ENCODE measurements at regions not wholly inside any gene's neighbourhood (a gene's known extent, or its start where the extent isn't known, plus 50 kb on each side); places are given as distances from the start of the nearest gene placed in this dataset.

DNA sequence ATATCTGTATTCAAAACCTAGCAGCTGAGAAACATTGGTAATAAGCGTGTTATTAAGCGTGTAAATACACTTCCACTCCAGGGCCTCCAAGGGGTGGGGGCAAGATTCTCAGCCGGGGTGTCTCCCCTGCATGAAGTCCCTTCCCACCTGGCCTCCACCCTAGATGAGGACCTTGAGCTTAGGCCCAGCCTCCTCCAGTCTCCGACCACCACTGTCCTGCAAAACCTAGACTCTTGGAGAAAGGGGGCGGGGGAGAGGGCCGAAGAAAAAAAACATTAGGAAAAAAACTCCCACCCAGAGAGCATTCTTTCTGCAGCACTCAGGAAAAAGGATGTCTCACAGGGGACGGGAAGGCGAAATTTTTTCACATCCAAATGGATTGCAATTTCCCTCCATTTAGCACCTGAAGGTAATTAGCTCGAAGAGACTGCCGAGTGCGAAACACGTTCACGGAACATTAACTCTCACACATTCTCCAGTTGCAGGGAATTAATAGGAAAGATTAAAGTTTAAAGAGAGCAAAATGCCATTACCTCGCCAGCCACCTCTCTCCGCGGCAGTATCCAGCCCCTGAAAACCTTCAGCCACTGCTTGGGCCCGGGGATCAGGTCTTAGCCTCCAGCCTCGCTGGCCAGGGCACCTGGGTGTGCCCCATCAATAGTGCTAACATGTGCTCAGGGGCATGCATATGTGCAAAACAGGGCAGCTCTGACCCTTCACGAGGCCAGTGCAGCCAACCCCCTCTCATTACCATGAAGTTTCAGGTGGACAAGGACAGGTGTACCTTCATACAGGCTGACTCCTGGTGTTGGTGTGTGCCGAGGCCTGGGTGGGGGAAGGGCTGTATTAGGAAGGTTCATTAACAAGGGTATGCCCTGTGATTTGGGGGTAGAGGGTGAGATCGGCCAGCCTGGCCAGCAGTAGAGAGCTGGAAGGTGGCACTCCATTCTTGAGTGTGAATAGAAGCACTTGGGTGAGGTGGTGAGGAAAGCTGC lies 77.2 kb downstream of the HIF1AN start:
- H3K14ac ChIP-seq (ENCODE audit: low read length) = no peak overlapping the region
- H3K4me2 ChIP-seq (ENCODE audit: insufficient read depth, low read length, poor library complexity, severe bottlenecking) = no peak overlapping the region
- H3K23ac ChIP-seq (ENCODE audit: low read depth, low read length, poor library complexity) = no peak overlapping the region
- H4K8ac ChIP-seq (ENCODE audit: low read depth, low read length) = no peak overlapping the region
- DNase-seq (ENCODE audit: low spot score) = no peak
- H2BK15ac ChIP-seq (ENCODE audit: low read length) = no peak overlapping the region
- no peak overlapping the region for H3K4ac ChIP-seq (ENCODE audit: low read length)
- H3K9me3 ChIP-seq (replicated peaks in 1 of 2; ENCODE audit: control insufficient read depth in 2 of 2, insufficient read depth in 1 of 2, low read depth in 1 of 2, low read length in 2 of 2) = no peaks in the 10 kb centered on the region
- H4K91ac ChIP-seq (ENCODE audit: low read depth, low read length, poor library complexity) = no peak overlapping the region
- H3K18ac ChIP-seq (ENCODE audit: low read length) = no peak overlapping the region
- H2AK5ac ChIP-seq (ENCODE audit: low read depth, low read length) = no peak overlapping the region
- H3K4me1 ChIP-seq (ENCODE audit: control insufficient read depth in 2 of 2, insufficient read depth in 1 of 2, low read depth in 1 of 2, low read length in 2 of 2) = no peaks in the 10 kb centered on the region
- H2BK120ac ChIP-seq (ENCODE audit: low read depth, low read length) = no peak overlapping the region
- no peak overlapping the region for H3K27ac ChIP-seq (replicated peaks; ENCODE audit: low read length)
- no peaks in the 10 kb centered on the region for H3K36me3 ChIP-seq (replicated peaks in 1 of 2; ENCODE audit: control insufficient read depth in 2 of 2, insufficient read depth in 2 of 2, low read length in 2 of 2)
- no peaks in the 10 kb centered on the region for H3K79me1 ChIP-seq (ENCODE audit: low read depth, low read length)
- no CpG with 5 or more reads among the region's 21 CpGs for WGBS, 2 donors (ENCODE audit: extremely low coverage in 2 of 2, insufficient read length in 2 of 2, insufficient replicate concordance in 1 of 2)
- no peak overlapping the region for H2BK12ac ChIP-seq (ENCODE audit: low read length)
- no peak overlapping the region for H3K9ac ChIP-seq (ENCODE audit: low read depth, low read length, poor library complexity)
- peaks cover 0 to 43% (median 5%) of the 10 kb centered on the region in 3 experiments for H3K27me3 ChIP-seq (ENCODE audit: control insufficient read depth in 3 of 3, insufficient read depth in 3 of 3, low read depth in 1 of 3, low read length in 3 of 3)
- H3K4me3 ChIP-seq (ENCODE audit: low read length in 2 of 2) = no peak overlapping the region
- H2AFZ ChIP-seq (ENCODE audit: low read length) = no peak overlapping the region
- H2BK5ac ChIP-seq (ENCODE audit: low read length) = no peak overlapping the region

DNA sequence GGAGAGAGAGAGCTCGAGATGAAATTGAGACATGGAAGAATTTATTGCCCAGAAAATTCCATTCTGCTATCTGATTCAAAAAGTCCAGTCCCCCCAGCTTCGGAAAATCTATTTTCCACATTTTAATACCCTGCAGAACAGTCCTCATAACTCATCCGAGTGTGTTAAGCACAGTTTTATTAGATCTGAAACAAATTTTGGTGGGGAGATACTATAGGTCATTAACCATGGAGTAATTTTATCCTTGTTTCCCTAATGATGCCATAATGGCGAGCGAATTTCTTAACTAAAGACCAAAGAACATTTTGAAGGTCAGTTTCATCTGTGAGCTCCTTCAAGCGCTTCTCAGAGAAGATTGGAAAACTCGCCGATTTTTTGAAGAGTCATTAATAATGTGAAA lies 78.1 kb downstream of the HIF1AN start:
- Histone ChIP-seq H3K79me1 (ENCODE audit: low read depth, low read length) (no peaks in the 10 kb centered on the region), H3K9ac (ENCODE audit: low read depth, low read length, poor library complexity) (no peak overlapping the region), H3K36me3 (replicated peaks in 1 of 2; ENCODE audit: control insufficient read depth in 2 of 2, insufficient read depth in 2 of 2, low read length in 2 of 2) (no peaks in the 10 kb centered on the region), H3K4me3 (ENCODE audit: low read length in 2 of 2) (no peak overlapping the region), H2BK120ac (ENCODE audit: low read depth, low read length) (no peak overlapping the region), H2AK5ac (ENCODE audit: low read depth, low read length) (no peak overlapping the region), H3K4me2 (ENCODE audit: insufficient read depth, low read length, poor library complexity, severe bottlenecking) (no peak overlapping the region), H2BK15ac (ENCODE audit: low read length) (no peak overlapping the region), H3K23ac (ENCODE audit: low read depth, low read length, poor library complexity) (no peak overlapping the region), H3K27ac (replicated peaks; ENCODE audit: low read length) (no peak overlapping the region), H4K91ac (ENCODE audit: low read depth, low read length, poor library complexity) (no peak overlapping the region), H3K9me3 (replicated peaks in 1 of 2; ENCODE audit: control insufficient read depth in 2 of 2, insufficient read depth in 1 of 2, low read depth in 1 of 2, low read length in 2 of 2) (no peaks in the 10 kb centered on the region), H3K14ac (ENCODE audit: low read length) (no peak overlapping the region), H3K18ac (ENCODE audit: low read length) (no peak overlapping the region), H2BK12ac (ENCODE audit: low read length) (no peak overlapping the region), H3K4me1 (ENCODE audit: control insufficient read depth in 2 of 2, insufficient read depth in 1 of 2, low read depth in 1 of 2, low read length in 2 of 2) (no peaks in the 10 kb centered on the region), H3K27me3 (ENCODE audit: control insufficient read depth in 3 of 3, insufficient read depth in 3 of 3, low read depth in 1 of 3, low read length in 3 of 3) (peaks cover 0 to 48% (median 7%) of the 10 kb centered on the region in 3 experiments), H4K8ac (ENCODE audit: low read depth, low read length) (no peak overlapping the region), H2BK5ac (ENCODE audit: low read length) (no peak overlapping the region), H2AFZ (ENCODE audit: low read length) (no peak overlapping the region), H3K4ac (ENCODE audit: low read length) (no peak overlapping the region)
- WGBS, 2 donors (ENCODE audit: extremely low coverage in 2 of 2, insufficient read length in 2 of 2, insufficient replicate concordance in 1 of 2) = no CpG with 5 or more reads among the region's 8 CpGs
- DNase-seq (ENCODE audit: low spot score) = no peak

DNA sequence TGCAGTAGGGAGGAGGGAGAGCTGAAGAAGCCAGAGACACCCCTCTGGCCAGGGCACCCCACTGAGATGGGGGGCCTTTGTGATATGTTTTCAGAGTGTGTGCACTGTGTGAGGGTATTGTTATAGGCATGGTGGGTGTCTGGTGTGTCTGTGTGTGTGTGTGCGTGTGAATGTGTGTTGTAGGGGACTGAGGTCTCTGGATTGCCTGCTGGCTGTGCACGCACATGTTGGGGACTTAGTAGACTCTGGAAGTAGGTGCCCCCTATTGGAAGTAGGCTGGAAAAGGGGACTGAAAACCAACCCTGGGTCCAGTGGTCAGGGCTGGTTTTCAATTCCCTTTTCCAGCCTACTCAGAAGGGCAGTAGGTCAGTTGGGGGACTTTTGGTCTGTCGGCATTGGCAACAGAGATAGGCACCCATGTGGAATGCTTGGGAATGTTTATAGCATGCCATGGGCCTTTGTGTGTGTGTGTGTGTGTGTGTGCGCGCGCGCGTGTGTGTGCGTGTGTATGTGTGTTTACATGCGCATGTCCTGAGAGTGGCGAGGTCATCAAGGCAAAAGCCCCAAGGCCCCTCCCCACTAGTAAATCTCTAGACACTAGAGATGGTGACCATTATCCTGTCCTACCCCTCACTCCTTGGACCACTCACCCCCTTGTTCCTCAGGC lies 78.8 kb downstream of the HIF1AN start:
- no peak overlapping the region for H2BK120ac ChIP-seq (ENCODE audit: low read depth, low read length)
- H4K91ac ChIP-seq (ENCODE audit: low read depth, low read length, poor library complexity) = no peak overlapping the region
- H3K18ac ChIP-seq (ENCODE audit: low read length) = no peak overlapping the region
- H3K9me3 ChIP-seq (replicated peaks in 1 of 2; ENCODE audit: control insufficient read depth in 2 of 2, insufficient read depth in 1 of 2, low read depth in 1 of 2, low read length in 2 of 2) = no peaks in the 10 kb centered on the region
- H2AK5ac ChIP-seq (ENCODE audit: low read depth, low read length) = no peak overlapping the region
- no peak overlapping the region for H3K4me2 ChIP-seq (ENCODE audit: insufficient read depth, low read length, poor library complexity, severe bottlenecking)
- no peak overlapping the region for H3K23ac ChIP-seq (ENCODE audit: low read depth, low read length, poor library complexity)
- H3K27me3 ChIP-seq (ENCODE audit: control insufficient read depth in 3 of 3, insufficient read depth in 3 of 3, low read depth in 1 of 3, low read length in 3 of 3) = peaks cover 0 to 52% (median 7%) of the 10 kb centered on the region in 3 experiments
- no peaks in the 10 kb centered on the region for H3K4me1 ChIP-seq (ENCODE audit: control insufficient read depth in 2 of 2, insufficient read depth in 1 of 2, low read depth in 1 of 2, low read length in 2 of 2)
- H3K79me1 ChIP-seq (ENCODE audit: low read depth, low read length) = no peaks in the 10 kb centered on the region
- no peak overlapping the region for H2BK5ac ChIP-seq (ENCODE audit: low read length)
- no peak overlapping the region for H3K27ac ChIP-seq (replicated peaks; ENCODE audit: low read length)
- no peak overlapping the region for H3K14ac ChIP-seq (ENCODE audit: low read length)
- no peak overlapping the region for H4K8ac ChIP-seq (ENCODE audit: low read depth, low read length)
- DNase-seq (ENCODE audit: low spot score) = no peak
- H3K36me3 ChIP-seq (replicated peaks in 1 of 2; ENCODE audit: control insufficient read depth in 2 of 2, insufficient read depth in 2 of 2, low read length in 2 of 2) = no peaks in the 10 kb centered on the region
- H2BK12ac ChIP-seq (ENCODE audit: low read length) = no peak overlapping the region
- no peak overlapping the region for H2AFZ ChIP-seq (ENCODE audit: low read length)
- WGBS, 2 donors (ENCODE audit: extremely low coverage in 2 of 2, insufficient read length in 2 of 2, insufficient replicate concordance in 1 of 2) = no CpG with 5 or more reads among the region's 11 CpGs
- no peak overlapping the region for H3K4me3 ChIP-seq (ENCODE audit: low read length in 2 of 2)
- H3K4ac ChIP-seq (ENCODE audit: low read length) = no peak overlapping the region
- no peak overlapping the region for H3K9ac ChIP-seq (ENCODE audit: low read depth, low read length, poor library complexity)
- H2BK15ac ChIP-seq (ENCODE audit: low read length) = no peak overlapping the region

DNA sequence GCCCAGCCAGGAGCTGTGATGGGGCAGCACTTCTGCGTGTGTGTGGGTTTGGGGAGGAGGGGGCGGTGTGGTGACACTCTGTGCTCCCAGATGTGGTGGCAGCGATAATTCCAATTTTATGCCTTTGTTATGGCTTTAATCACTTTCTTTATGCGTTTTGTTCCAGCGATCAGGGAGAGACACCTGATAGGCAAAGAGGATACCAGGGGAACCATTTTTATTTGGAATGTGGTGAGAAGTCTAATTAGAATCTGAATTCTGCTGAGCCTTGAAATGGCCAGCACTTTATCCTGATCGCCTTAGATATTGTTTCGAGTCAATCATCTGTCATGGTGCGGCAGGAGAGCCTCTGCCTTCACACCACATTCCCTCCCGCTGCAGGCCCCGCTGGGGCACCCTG lies 79.5 kb downstream of the HIF1AN start:
- no peak overlapping the region for H3K4me2 ChIP-seq (ENCODE audit: insufficient read depth, low read length, poor library complexity, severe bottlenecking)
- no peak overlapping the region for H4K8ac ChIP-seq (ENCODE audit: low read depth, low read length)
- H3K4ac ChIP-seq (ENCODE audit: low read length) = no peak overlapping the region
- DNase-seq (ENCODE audit: low spot score) = no peak
- H3K36me3 ChIP-seq (replicated peaks in 1 of 2; ENCODE audit: control insufficient read depth in 2 of 2, insufficient read depth in 2 of 2, low read length in 2 of 2) = no peaks in the 10 kb centered on the region
- no peak overlapping the region for H2BK12ac ChIP-seq (ENCODE audit: low read length)
- no peak overlapping the region for H2BK5ac ChIP-seq (ENCODE audit: low read length)
- no peak overlapping the region for H3K18ac ChIP-seq (ENCODE audit: low read length)
- no peak overlapping the region for H3K9ac ChIP-seq (ENCODE audit: low read depth, low read length, poor library complexity)
- no peak overlapping the region for H3K14ac ChIP-seq (ENCODE audit: low read length)
- no peak overlapping the region for H2AK5ac ChIP-seq (ENCODE audit: low read depth, low read length)
- no peaks in the 10 kb centered on the region for H3K4me1 ChIP-seq (ENCODE audit: control insufficient read depth in 2 of 2, insufficient read depth in 1 of 2, low read depth in 1 of 2, low read length in 2 of 2)
- H3K23ac ChIP-seq (ENCODE audit: low read depth, low read length, poor library complexity) = peak overlapping the region; percentile 25
- H4K91ac ChIP-seq (ENCODE audit: low read depth, low read length, poor library complexity) = no peak overlapping the region
- H2BK120ac ChIP-seq (ENCODE audit: low read depth, low read length) = no peak overlapping the region
- no peak overlapping the region for H3K4me3 ChIP-seq (ENCODE audit: low read length in 2 of 2)
- no peak overlapping the region for H3K27ac ChIP-seq (replicated peaks; ENCODE audit: low read length)
- H3K27me3 ChIP-seq (ENCODE audit: control insufficient read depth in 3 of 3, insufficient read depth in 3 of 3, low read depth in 1 of 3, low read length in 3 of 3) = peaks cover 0 to 54% (median 8%) of the 10 kb centered on the region in 3 experiments
- no peaks in the 10 kb centered on the region for H3K79me1 ChIP-seq (ENCODE audit: low read depth, low read length)
- no CpG with 5 or more reads among the region's 10 CpGs for WGBS, 2 donors (ENCODE audit: extremely low coverage in 2 of 2, insufficient read length in 2 of 2, insufficient replicate concordance in 1 of 2)
- no peaks in the 10 kb centered on the region for H3K9me3 ChIP-seq (replicated peaks in 1 of 2; ENCODE audit: control insufficient read depth in 2 of 2, insufficient read depth in 1 of 2, low read depth in 1 of 2, low read length in 2 of 2)
- H2AFZ ChIP-seq (ENCODE audit: low read length) = no peak overlapping the region
- H2BK15ac ChIP-seq (ENCODE audit: low read length) = no peak overlapping the region

Measured in neuronal stem cell (in vitro differentiated cells).